ENCODE measurements at regions not wholly inside any gene's neighbourhood (a gene's known extent, or its start where the extent isn't known, plus 50 kb on each side); places are given as distances from the start of the nearest gene placed in this dataset.

GRCh38 chr16:64450177-64450576 lies 671.7 kb downstream of the CDH11 start:
- intact Hi-C loops (cut with DNase I): loop anchor here (10.0 kb wide), 1 partner anchor 365 kb away; no protein-coding TSS in a partner anchor
- Histone ChIP-seq H3K9ac (ENCODE audit: low read depth in 2 of 2, low read length in 2 of 2) (no peak overlapping the region), H3K27me3 (no peaks in the 10 kb centered on the region), H3K9me3 (no peaks in the 10 kb centered on the region), H3K36me3 (no peaks in the 10 kb centered on the region), H3K4me3 (no peak overlapping the region), H3K27ac (no peak overlapping the region), H3K4me1 (no peaks in the 10 kb centered on the region)
- TF ChIP-seq, protein P1, sequence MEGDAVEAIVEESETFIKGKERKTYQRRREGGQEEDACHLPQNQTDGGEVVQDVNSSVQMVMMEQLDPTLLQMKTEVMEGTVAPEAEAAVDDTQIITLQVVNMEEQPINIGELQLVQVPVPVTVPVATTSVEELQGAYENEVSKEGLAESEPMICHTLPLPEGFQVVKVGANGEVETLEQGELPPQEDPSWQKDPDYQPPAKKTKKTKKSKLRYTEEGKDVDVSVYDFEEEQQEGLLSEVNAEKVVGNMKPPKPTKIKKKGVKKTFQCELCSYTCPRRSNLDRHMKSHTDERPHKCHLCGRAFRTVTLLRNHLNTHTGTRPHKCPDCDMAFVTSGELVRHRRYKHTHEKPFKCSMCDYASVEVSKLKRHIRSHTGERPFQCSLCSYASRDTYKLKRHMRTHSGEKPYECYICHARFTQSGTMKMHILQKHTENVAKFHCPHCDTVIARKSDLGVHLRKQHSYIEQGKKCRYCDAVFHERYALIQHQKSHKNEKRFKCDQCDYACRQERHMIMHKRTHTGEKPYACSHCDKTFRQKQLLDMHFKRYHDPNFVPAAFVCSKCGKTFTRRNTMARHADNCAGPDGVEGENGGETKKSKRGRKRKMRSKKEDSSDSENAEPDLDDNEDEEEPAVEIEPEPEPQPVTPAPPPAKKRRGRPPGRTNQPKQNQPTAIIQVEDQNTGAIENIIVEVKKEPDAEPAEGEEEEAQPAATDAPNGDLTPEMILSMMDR (IDR thresholded peaks at IDR 0.05): no peak
- no peak for DNase-seq

DNA sequence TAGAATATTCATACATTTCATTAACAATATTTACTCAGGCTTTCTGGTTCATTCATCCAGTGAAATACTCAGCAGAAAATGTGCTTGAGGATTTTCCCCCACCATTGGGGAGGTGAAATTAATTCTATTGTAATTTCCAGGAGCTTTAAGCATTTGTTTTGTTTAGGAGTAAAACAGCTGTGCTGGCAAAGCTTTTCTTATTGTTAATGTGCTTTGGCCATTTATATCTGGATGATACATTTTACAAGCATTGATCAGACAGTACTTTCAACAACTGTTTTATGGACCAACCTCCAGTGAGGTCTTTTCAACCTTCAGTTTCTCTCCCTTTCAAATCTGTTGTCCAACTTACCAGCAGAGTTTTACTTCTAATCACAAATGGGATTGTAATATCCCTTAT lies 672.4 kb downstream of the CDH11 start:
- H3K9ac ChIP-seq (ENCODE audit: low read depth in 2 of 2, low read length in 2 of 2): no peak overlapping the region
- H3K4me1 ChIP-seq: no peaks in the 10 kb centered on the region
- no peak for DNase-seq
- no peaks in the 10 kb centered on the region for H3K27me3 ChIP-seq
- H3K27ac ChIP-seq: no peak overlapping the region
- TF ChIP-seq, protein P1 (IDR thresholded peaks at IDR 0.05): no peak
- no peaks in the 10 kb centered on the region for H3K9me3 ChIP-seq
- H3K36me3 ChIP-seq: no peaks in the 10 kb centered on the region
- no peak overlapping the region for H3K4me3 ChIP-seq
- intact Hi-C loops (cut with DNase I): no loop called here

DNA sequence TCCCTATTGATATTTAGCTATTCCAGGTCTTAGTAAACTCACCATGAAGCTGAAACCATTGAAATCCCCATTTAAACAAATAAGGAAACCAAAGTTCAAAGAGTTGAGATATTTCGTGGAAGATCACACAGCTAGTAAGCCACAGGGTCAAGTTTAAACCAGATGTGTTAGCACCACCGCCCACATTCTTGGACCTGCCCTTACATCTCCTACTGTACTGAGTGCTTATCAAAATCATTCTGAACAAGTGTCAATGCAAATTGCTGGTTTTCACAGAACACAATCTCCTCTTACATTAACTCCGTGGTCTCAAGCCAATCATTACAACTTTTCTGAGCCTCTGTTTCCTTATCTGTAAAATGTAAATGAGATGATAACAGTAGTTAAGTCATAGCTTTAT lies 676.2 kb downstream of the CDH11 start:
- H3K9ac ChIP-seq (ENCODE audit: low read depth in 2 of 2, low read length in 2 of 2): no peak overlapping the region
- H3K27me3 ChIP-seq: no peaks in the 10 kb centered on the region
- H3K4me1 ChIP-seq: no peaks in the 10 kb centered on the region
- intact Hi-C loops (cut with DNase I): no loop called here
- H3K9me3 ChIP-seq: no peaks in the 10 kb centered on the region
- no peak overlapping the region for H3K27ac ChIP-seq
- DNase-seq: no peak
- TF ChIP-seq, protein P1 (IDR thresholded peaks at IDR 0.05): no peak
- H3K4me3 ChIP-seq: no peak overlapping the region
- no peaks in the 10 kb centered on the region for H3K36me3 ChIP-seq

DNA sequence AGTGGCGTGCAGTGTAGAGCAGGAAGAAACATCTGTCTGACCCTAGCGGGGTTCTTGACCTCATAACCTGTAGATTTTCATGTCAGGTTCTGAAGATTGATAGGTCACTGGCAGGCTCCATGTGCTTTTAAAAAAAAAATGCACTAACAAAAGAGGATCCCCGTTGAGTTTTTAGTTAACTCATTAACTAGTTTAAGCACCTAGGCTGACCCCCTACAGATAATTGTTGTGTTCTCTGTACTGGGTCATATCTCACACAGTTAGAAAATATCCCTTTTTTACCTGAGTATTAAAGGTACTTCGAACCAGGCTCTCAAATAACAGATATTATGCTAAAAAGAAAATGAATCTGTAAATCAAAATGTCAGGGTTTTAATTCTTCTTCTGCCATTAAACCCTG lies 676.6 kb downstream of the CDH11 start:
- intact Hi-C loops (cut with DNase I): no loop called here
- H3K4me1 ChIP-seq: no peaks in the 10 kb centered on the region
- TF ChIP-seq, protein P1 (IDR thresholded peaks at IDR 0.05): no peak
- no peak overlapping the region for H3K9ac ChIP-seq (ENCODE audit: low read depth in 2 of 2, low read length in 2 of 2)
- DNase-seq: no peak
- H3K27me3 ChIP-seq: no peaks in the 10 kb centered on the region
- H3K9me3 ChIP-seq: no peaks in the 10 kb centered on the region
- H3K36me3 ChIP-seq: no peaks in the 10 kb centered on the region
- H3K4me3 ChIP-seq: no peak overlapping the region
- no peak overlapping the region for H3K27ac ChIP-seq

DNA sequence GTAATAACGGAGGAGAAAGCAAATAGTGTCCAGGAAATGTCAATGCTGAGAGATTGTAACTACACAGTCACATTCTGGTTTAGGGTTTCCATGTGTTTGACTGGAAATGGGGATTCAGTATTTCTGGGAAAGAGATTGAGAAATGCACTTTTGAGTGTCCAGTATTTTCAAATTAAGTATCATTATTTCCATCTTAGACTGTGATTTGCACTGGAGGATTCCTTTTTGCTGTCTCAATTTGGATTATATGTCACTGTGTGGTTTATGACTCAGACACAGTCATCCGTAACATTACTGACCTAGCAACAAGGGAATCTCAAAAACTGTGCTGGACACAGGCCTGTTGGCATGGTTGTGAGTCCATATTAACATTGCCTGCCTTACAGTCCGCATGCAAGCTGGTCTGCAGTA lies 681.4 kb downstream of the CDH11 start:
- no peaks in the 10 kb centered on the region for H3K9me3 ChIP-seq
- TF ChIP-seq, protein P1 (IDR thresholded peaks at IDR 0.05): no peak
- H3K27me3 ChIP-seq: no peaks in the 10 kb centered on the region
- no peak for DNase-seq
- no peaks in the 10 kb centered on the region for H3K4me1 ChIP-seq
- H3K4me3 ChIP-seq: no peak overlapping the region
- intact Hi-C loops (cut with DNase I): no loop called here
- H3K9ac ChIP-seq (ENCODE audit: low read depth in 2 of 2, low read length in 2 of 2): no peak overlapping the region
- no peak overlapping the region for H3K27ac ChIP-seq
- H3K36me3 ChIP-seq: no peaks in the 10 kb centered on the region

DNA sequence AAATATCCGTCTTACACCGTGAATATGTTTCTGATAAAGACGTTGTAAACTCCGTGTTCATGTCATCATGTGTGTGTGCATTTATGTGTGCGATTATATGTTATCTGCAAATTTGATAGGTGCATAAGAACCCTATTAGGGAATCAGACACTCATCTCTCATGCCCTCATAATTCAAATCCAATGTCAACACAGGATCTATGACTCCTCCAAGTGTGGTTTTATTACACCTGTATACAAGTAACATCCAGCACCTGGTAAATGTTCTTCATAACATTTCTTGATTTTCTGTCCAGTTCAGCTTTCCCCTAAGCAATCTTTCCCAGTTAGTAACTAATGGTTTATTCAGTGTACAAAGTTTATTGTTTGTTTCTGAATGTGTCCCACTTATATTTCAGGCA lies 681.9 kb downstream of the CDH11 start:
- intact Hi-C loops (cut with DNase I): no loop called here
- Histone ChIP-seq H3K27me3 (no peaks in the 10 kb centered on the region), H3K27ac (no peak overlapping the region), H3K9me3 (no peaks in the 10 kb centered on the region), H3K4me1 (no peaks in the 10 kb centered on the region), H3K9ac (ENCODE audit: low read depth in 2 of 2, low read length in 2 of 2) (no peak overlapping the region), H3K36me3 (no peaks in the 10 kb centered on the region), H3K4me3 (no peak overlapping the region)
- no peak for DNase-seq
- TF ChIP-seq, protein P1 (IDR thresholded peaks at IDR 0.05): no peak

Measured in colonic mucosa (tissue), 4 donors.